ENCODE measurements at regions not wholly inside any gene's neighbourhood (a gene's known extent, or its start where the extent isn't known, plus 50 kb on each side); places are given as distances from the start of the nearest gene placed in this dataset.
A peak's percentile ranks its signal among the peaks of the same experiment; 100 is the strongest.

GRCh38 chr12:114291389-114292060 lies 114.4 kb downstream of the TBX5 start:
- Histone ChIP-seq H3K36me3 (no peaks in the 10 kb centered on the region), H3K4me3 (no peak overlapping the region), H3K27ac (no peak overlapping the region), H3K9me3 (ENCODE audit: low read depth) (no peaks in the 10 kb centered on the region), H3K27me3 (no peaks in the 10 kb centered on the region), H3K4me1 (ENCODE audit: low read depth) (peaks cover 13% of the 10 kb centered on the region)
- TF ChIP-seq CTCF (IDR thresholded peaks at IDR 0.05; ENCODE audit: low read depth, low read length): no peak
- DNase-seq (ENCODE audit: low read depth in 1 of 2, low spot score in 1 of 2): no peak

GRCh38 chr12:114287821-114288525 lies 118.0 kb downstream of the TBX5 start:
- Histone ChIP-seq H3K36me3 (no peaks in the 10 kb centered on the region), H3K27ac (no peak overlapping the region), H3K4me1 (ENCODE audit: low read depth) (peaks cover 13% of the 10 kb centered on the region), H3K9me3 (ENCODE audit: low read depth) (no peaks in the 10 kb centered on the region), H3K27me3 (no peaks in the 10 kb centered on the region), H3K4me3 (no peak overlapping the region)
- TF ChIP-seq CTCF (IDR thresholded peaks at IDR 0.05; ENCODE audit: low read depth, low read length): no peak
- peak in 1 of 2 donors; percentile 33 for DNase-seq (ENCODE audit: low read depth in 1 of 2, low spot score in 1 of 2)

- H3K27me3 ChIP-seq: no peaks in the 10 kb centered on the region
- peaks cover 13% of the 10 kb centered on the region for H3K4me1 ChIP-seq (ENCODE audit: low read depth)
- no peak overlapping the region for H3K27ac ChIP-seq
- no peaks in the 10 kb centered on the region for H3K36me3 ChIP-seq
- H3K9me3 ChIP-seq (ENCODE audit: low read depth): no peaks in the 10 kb centered on the region
- no peak for TF ChIP-seq CTCF (IDR thresholded peaks at IDR 0.05; ENCODE audit: low read depth, low read length)
- DNase-seq (ENCODE audit: low read depth in 1 of 2, low spot score in 1 of 2): no peak
- H3K4me3 ChIP-seq: no peak overlapping the region
These were observed 119.8 kb downstream of the TBX5 start for GRCh38 chr12:114286145-114286544.

- no peak overlapping the region for H3K4me3 ChIP-seq
- no peak for DNase-seq (ENCODE audit: low read depth in 1 of 2, low spot score in 1 of 2)
- no peaks in the 10 kb centered on the region for H3K27me3 ChIP-seq
- H3K36me3 ChIP-seq: no peaks in the 10 kb centered on the region
- TF ChIP-seq CTCF (IDR thresholded peaks at IDR 0.05; ENCODE audit: low read depth, low read length): no peak
- peaks cover 13% of the 10 kb centered on the region for H3K4me1 ChIP-seq (ENCODE audit: low read depth)
- no peaks in the 10 kb centered on the region for H3K9me3 ChIP-seq (ENCODE audit: low read depth)
- H3K27ac ChIP-seq: peak overlapping the region; percentile 9
These were observed 120.4 kb downstream of the TBX5 start for GRCh38 chr12:114285554-114285953.

- DNase-seq (ENCODE audit: low read depth in 1 of 2, low spot score in 1 of 2): no peak
- Histone ChIP-seq H3K9me3 (ENCODE audit: low read depth) (no peaks in the 10 kb centered on the region), H3K27ac (no peak overlapping the region), H3K27me3 (no peaks in the 10 kb centered on the region), H3K4me3 (no peak overlapping the region), H3K36me3 (no peaks in the 10 kb centered on the region), H3K4me1 (ENCODE audit: low read depth) (peaks cover 13% of the 10 kb centered on the region)
- TF ChIP-seq CTCF (IDR thresholded peaks at IDR 0.05; ENCODE audit: low read depth, low read length): no peak
These were observed 121.9 kb downstream of the TBX5 start for GRCh38 chr12:114284041-114284440.
